ENCODE measurements at regions not wholly inside any gene's neighbourhood (a gene's known extent, or its start where the extent isn't known, plus 50 kb on each side); places are given as distances from the start of the nearest gene placed in this dataset.

- Mint-ChIP-seq H3K27me3 (ENCODE audit: low read depth) (peaks cover 5% of the 10 kb centered on the region), H3K4me1 (no peaks in the 10 kb centered on the region), H3K27ac (ENCODE audit: unreplicated experiment) (no peak overlapping the region), H3K36me3 (ENCODE audit: low read depth) (no peaks in the 10 kb centered on the region), H3K9me3 (no peaks in the 10 kb centered on the region), H3K4me3 (no peak overlapping the region)
- no peak for DNase-seq (ENCODE audit: low read depth, low spot score)
- TF ChIP-seq CTCF (conservative IDR thresholded peaks at IDR 0.05), result no peak
Measured at GRCh38 chr7:41588341-41588740, 114.5 kb downstream of the INHBA start.

- H3K27ac Mint-ChIP-seq (ENCODE audit: unreplicated experiment), result no peak overlapping the region
- H3K4me1 Mint-ChIP-seq, result no peaks in the 10 kb centered on the region
- no peak for DNase-seq (ENCODE audit: low read depth, low spot score)
- H3K36me3 Mint-ChIP-seq (ENCODE audit: low read depth), result no peaks in the 10 kb centered on the region
- no peak for TF ChIP-seq CTCF (conservative IDR thresholded peaks at IDR 0.05)
- no peak overlapping the region for H3K4me3 Mint-ChIP-seq
- H3K9me3 Mint-ChIP-seq, result no peaks in the 10 kb centered on the region
- peaks cover 5% of the 10 kb centered on the region for H3K27me3 Mint-ChIP-seq (ENCODE audit: low read depth)
Measured at GRCh38 chr7:41586931-41587640, 115.8 kb downstream of the INHBA start.

- Mint-ChIP-seq H3K9me3 (no peaks in the 10 kb centered on the region), H3K4me3 (no peak overlapping the region), H3K27ac (ENCODE audit: unreplicated experiment) (no peak overlapping the region), H3K36me3 (ENCODE audit: low read depth) (no peaks in the 10 kb centered on the region), H3K27me3 (ENCODE audit: low read depth) (peaks cover 5% of the 10 kb centered on the region), H3K4me1 (no peaks in the 10 kb centered on the region)
- DNase-seq (ENCODE audit: low read depth, low spot score), result no peak
- no peak for TF ChIP-seq CTCF (conservative IDR thresholded peaks at IDR 0.05)
Measured at GRCh38 chr7:41584746-41585145, 118.1 kb downstream of the INHBA start.

- no peak for TF ChIP-seq CTCF (conservative IDR thresholded peaks at IDR 0.05)
- Mint-ChIP-seq H3K36me3 (ENCODE audit: low read depth) (no peaks in the 10 kb centered on the region), H3K4me1 (no peaks in the 10 kb centered on the region), H3K27me3 (ENCODE audit: low read depth) (no peaks in the 10 kb centered on the region), H3K27ac (ENCODE audit: unreplicated experiment) (no peak overlapping the region), H3K4me3 (no peak overlapping the region), H3K9me3 (no peaks in the 10 kb centered on the region)
- DNase-seq (ENCODE audit: low read depth, low spot score), result no peak
Measured at GRCh38 chr7:41582116-41582515, 120.8 kb downstream of the INHBA start.

- TF ChIP-seq CTCF (conservative IDR thresholded peaks at IDR 0.05), result no peak
- H3K9me3 Mint-ChIP-seq, result no peaks in the 10 kb centered on the region
- no peak for DNase-seq (ENCODE audit: low read depth, low spot score)
- no peaks in the 10 kb centered on the region for H3K4me1 Mint-ChIP-seq
- no peak overlapping the region for H3K27ac Mint-ChIP-seq (ENCODE audit: unreplicated experiment)
- no peaks in the 10 kb centered on the region for H3K36me3 Mint-ChIP-seq (ENCODE audit: low read depth)
- H3K27me3 Mint-ChIP-seq (ENCODE audit: low read depth), result no peaks in the 10 kb centered on the region
- H3K4me3 Mint-ChIP-seq, result no peak overlapping the region
Measured at GRCh38 chr7:41581041-41581440, 121.8 kb downstream of the INHBA start.

All from neural crest cell (in vitro differentiated cells).